GM12891 (cell line): ENCODE measurements at regions not wholly inside any gene's neighbourhood (a gene's known extent, or its start where the extent isn't known, plus 50 kb on each side); places are given as distances from the start of the nearest gene placed in this dataset.

Experiments used
- DNase-seq: peaks from one replicate; pipeline ENCODE4 v3.0.0; 2011; ENCODE audit warnings: low spot score; ENCODE audit not compliant: insufficient read length
- FAIRE-seq: peaks from 2 replicates; lab custom pipeline; 2011; peaks lifted over from hg19 to GRCh38; lab: Jason Lieb, UNC
- PAX5 ChIP-seq: IDR thresholded peaks from 2 replicates; pipeline ENCODE4 v1.6.1; 2011; ENCODE audit warnings: low read length, moderate library complexity, mild to moderate bottlenecking; ENCODE audit not compliant: insufficient read depth, severe bottlenecking
- POLR2A ChIP-seq: IDR thresholded peaks from 2 replicates; pipeline ENCODE4 v1.6.1; 2011; ENCODE audit warnings: low read depth, low read length, control low read depth
- POLR2AphosphoS5 ChIP-seq: IDR thresholded peaks from 2 replicates; pipeline ENCODE4 v1.6.1; 2011; ENCODE audit warnings: low read depth, low read length, control low read depth
- POU2F2 ChIP-seq: IDR thresholded peaks from 2 replicates; pipeline ENCODE4 v1.6.1; 2011; ENCODE audit warnings: low read depth, mild to moderate bottlenecking, control low read depth, low read length, moderate library complexity
- SPI1 ChIP-seq: IDR thresholded peaks from 2 replicates; pipeline ENCODE4 v1.6.1; 2011; ENCODE audit warnings: low read depth, low read length, control low read depth
- TAF1 ChIP-seq: IDR thresholded peaks from 2 replicates; pipeline ENCODE4 v1.6.1; 2011; ENCODE audit warnings: low read depth, low read length, control low read depth

DNA sequence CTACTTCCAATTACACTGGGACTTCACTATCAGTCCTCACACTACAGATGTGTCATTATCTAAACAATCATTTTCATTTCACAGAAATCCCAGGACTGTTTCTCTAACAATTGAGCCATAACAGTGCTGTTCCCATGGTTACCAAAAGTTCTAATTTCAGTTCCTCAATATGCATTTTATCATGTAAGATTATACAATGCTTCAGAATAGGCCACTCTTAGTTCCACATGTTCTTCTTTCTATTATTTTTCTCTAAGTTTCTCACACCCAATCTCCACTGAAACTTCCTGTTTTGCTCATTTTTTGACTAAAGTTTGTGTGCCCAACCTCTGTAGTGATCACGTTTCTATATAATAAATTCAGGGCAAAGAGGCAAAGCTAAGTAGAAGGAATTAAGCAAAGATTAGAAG, 185.8 kb downstream of the DUSP6 start:
- FAIRE-seq (peak; percentile 62), DNase-seq (peak; percentile 2)
- TF ChIP-seq PAX5, result no peak
- no peak for TF ChIP-seq POLR2AphosphoS5
- peak; percentile 95 for TF ChIP-seq SPI1

- DNase-seq (no peak), FAIRE-seq (no peak)
Measured at GRCh38 chr12:89166121-89166520, 186.2 kb downstream of the DUSP6 start.

GRCh38 chr12:89165703-89166102, 186.6 kb downstream of the DUSP6 start:
- TF ChIP-seq POU2F2 (no peak), PAX5 (no peak), POLR2AphosphoS5 (no peak), TAF1 (no peak), SPI1 (no peak), POLR2A (no peak)
- FAIRE-seq, result no peak
- DNase-seq, result no peak

More at GRCh38 chr12:89166121-89166520, 186.2 kb downstream of the DUSP6 start:
- TF ChIP-seq POLR2AphosphoS5 (no peak), POLR2A (no peak), POU2F2 (no peak), TAF1 (no peak), SPI1 (no peak), PAX5 (no peak)

DNA sequence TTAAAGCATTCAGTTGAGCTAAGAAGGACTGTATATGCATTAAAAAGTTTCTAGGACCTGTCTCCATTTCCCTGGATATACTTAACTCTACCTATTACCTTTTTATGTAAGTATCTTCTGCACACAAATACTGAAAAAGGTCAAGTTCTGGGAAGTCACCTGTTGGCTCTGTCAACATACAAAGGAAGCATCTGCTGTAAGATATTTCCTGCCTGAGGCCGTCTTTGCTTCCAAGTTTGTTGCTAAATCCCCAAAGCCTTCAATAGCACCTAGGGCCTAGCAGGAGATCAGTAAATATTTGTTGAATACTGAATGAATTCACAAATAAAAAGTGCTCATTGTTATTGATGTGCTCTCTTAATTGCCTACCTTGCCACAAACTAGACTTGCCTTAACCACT, 188.4 kb downstream of the DUSP6 start:
- TF ChIP-seq SPI1, result no peak
- no peak for TF ChIP-seq POLR2AphosphoS5
- TF ChIP-seq PAX5, result no peak
- TF ChIP-seq POU2F2, result no peak
- FAIRE-seq (no peak), DNase-seq (no peak)

DNA sequence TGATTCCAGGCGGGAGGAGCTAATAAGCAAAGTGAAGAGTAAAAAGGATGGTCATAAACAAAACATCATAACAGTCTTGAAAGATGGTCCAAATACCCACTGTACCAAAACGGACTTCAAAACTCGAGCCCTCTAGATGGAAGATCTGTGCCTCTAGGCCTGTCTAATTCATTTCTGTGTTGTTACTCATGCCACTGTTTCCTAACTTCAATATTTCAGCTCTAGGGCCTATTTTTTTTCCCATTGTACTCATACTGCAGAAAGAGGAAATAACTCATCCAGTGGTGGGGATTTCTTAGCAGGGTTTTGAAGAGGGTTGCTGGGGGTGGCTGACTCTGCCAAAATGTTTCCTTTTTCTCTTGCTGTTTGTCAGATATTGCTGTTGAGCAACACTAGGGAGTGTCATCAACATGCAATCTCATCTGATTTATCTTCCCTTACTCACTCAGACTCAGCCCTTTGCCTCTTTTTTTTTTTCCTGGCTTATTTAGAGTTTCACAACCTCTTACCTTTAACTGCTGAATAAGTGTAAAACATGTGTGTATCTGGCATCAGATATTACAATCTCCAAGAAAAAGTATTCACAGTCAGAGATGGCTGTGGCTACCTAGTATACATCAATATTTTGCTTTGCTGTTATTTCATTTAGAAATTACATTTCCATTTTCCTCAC, 189.6 kb downstream of the DUSP6 start:
- DNase-seq (no peak), FAIRE-seq (peak; percentile 59)
- TF ChIP-seq SPI1 (no peak), POU2F2 (no peak), PAX5 (no peak), POLR2AphosphoS5 (no peak)

DNA sequence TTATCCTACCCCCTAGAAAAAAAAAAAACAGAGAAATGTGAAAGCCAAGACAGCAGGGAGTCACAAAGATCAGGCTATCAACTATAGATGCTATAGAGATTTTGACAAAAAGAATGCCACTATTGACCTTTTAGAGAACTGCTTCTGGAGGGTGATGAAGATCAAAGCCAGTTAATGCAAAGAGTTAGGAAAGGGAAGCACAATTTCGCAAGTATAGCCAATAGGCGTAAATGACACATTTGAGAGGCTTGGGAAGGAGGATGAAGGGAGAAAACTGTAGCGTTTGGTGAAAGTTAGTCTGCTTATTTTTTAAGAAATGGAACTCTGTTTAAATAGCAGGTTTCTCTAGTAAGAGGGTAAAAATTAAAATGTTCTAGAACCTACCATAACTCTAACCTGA, 190.7 kb downstream of the DUSP6 start:
- FAIRE-seq (no peak), DNase-seq (no peak)
- TF ChIP-seq POU2F2, result no peak
- TF ChIP-seq POLR2A, result no peak
- TF ChIP-seq SPI1, result no peak
- no peak for TF ChIP-seq PAX5
- TF ChIP-seq TAF1, result no peak
- TF ChIP-seq POLR2AphosphoS5, result no peak

- FAIRE-seq (no peak), DNase-seq (no peak)
- TF ChIP-seq SPI1, result peak; percentile 76
- TF ChIP-seq PAX5, result no peak
- no peak for TF ChIP-seq POU2F2
Measured at GRCh38 chr12:89160716-89161123, 191.6 kb downstream of the DUSP6 start.

DNA sequence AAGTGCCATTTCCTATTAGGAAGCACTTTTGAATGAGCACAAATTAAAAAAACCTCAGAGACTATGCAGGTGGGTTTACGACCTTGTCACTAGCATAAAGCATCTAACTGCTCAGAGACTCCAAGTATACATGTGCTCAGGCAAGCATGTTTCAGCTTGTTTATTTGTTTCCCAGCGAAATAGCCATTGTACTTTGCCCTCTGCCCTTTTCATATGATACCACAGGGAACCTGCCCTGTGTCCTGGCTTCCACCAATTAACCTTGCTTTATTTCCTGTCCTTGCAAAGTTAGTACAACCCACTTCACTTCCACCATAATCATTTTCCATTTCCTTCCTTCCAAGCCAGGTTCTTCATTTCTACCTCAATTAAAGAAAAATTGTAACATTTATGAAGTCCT, 194.9 kb downstream of the DUSP6 start:
- DNase-seq, result no peak
- TF ChIP-seq SPI1 (no peak), POLR2AphosphoS5 (no peak), PAX5 (no peak), POU2F2 (no peak), POLR2A (no peak), TAF1 (no peak)
- FAIRE-seq, result peak; percentile 5

DNA sequence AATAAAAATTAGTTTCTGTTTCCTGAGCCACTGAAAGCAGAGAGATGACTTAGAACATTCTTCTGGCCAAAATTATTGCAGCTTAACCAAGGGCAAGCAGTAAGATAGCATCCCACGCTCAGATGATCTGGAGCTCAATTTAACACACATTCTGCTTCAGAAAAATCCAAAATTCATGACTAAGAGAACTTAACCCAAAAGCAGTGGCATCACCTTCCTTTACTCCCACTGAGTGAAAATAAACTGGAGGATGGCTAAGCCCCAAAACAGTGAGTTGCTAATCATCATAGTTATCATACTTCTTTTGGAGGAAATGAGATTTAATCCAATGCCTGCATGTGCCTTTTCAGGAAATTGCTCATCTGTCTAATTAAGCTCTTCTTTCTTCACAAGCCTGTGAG, 195.4 kb downstream of the DUSP6 start:
- no peak for DNase-seq
- FAIRE-seq, result no peak
- TF ChIP-seq PAX5 (no peak), POLR2A (no peak), SPI1 (no peak), TAF1 (no peak), POLR2AphosphoS5 (no peak), POU2F2 (no peak)

GRCh38 chr12:89156340-89156739, 196.0 kb downstream of the DUSP6 start:
- no peak for TF ChIP-seq POLR2A
- no peak for TF ChIP-seq POU2F2
- FAIRE-seq (no peak), DNase-seq (no peak)

DNA sequence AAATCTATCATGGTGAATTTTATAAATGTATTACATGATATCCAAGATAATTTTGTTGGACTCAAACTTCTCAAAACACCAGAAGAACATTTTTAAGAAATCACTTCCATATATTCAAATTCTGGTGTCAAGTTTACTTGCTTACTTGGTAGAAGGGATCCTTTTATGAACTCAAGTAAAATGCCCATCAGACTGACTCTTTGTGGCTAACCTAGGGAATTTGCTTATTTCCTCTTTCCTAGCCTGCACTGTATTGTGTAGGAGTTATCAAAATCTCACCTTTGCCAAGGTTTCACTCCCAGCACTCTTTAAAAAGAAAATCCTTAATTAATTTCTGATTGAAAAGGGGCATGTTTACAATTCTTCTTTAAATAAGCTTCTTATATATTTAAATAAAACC, 196.5 kb downstream of the DUSP6 start:
- FAIRE-seq, result no peak
- no peak for DNase-seq
- TF ChIP-seq POLR2AphosphoS5 (no peak), POLR2A (no peak), TAF1 (no peak), SPI1 (no peak), PAX5 (no peak), POU2F2 (no peak)
